ENCODE measurements at regions not wholly inside any gene's neighbourhood (a gene's known extent, or its start where the extent isn't known, plus 50 kb on each side); places are given as distances from the start of the nearest gene placed in this dataset.

- no peak for TF ChIP-seq EZH2 (IDR thresholded peaks at IDR 0.05; ENCODE audit: insufficient read depth, poor library complexity, severe bottlenecking)
- no peak for TF ChIP-seq EZH2phosphoT487 (IDR thresholded peaks at IDR 0.05; ENCODE audit: insufficient read depth, low read depth)
Observed at GRCh38 chr4:16365036-16365569, 138.8 kb upstream of the TAPT1 start.

Data from GM23248 (cell line).